ENCODE measurements at regions not wholly inside any gene's neighbourhood (a gene's known extent, or its start where the extent isn't known, plus 50 kb on each side); places are given as distances from the start of the nearest gene placed in this dataset.
"Not testable (repeated sequence)": the region's sequence is repeated elsewhere in the genome, so short reads cannot be mapped to it uniquely, and the experiment has no call there.

GRCh38 chr4:159926871-159927270 is 824.0 kb downstream of the RAPGEF2 start:
- no peak overlapping the region for H3K23ac ChIP-seq (ENCODE audit: low read length)
- H3K36me3 ChIP-seq (ENCODE audit: control insufficient read depth in 1 of 2, insufficient read depth in 2 of 2, low read length in 2 of 2) = no peaks in the 10 kb centered on the region
- DNase-seq = no peak
- no peak overlapping the region for H3K9ac ChIP-seq (ENCODE audit: low read length)
- H3K27ac ChIP-seq (ENCODE audit: low read depth, low read length) = no peak overlapping the region
- no peaks in the 10 kb centered on the region for H3K79me2 ChIP-seq (ENCODE audit: control insufficient read depth, insufficient read depth, low read length, poor library complexity)
- no peak overlapping the region for H2AK5ac ChIP-seq (ENCODE audit: low read length)
- no peak overlapping the region for H3K4me3 ChIP-seq (ENCODE audit: low read depth, low read length)
- no peaks in the 10 kb centered on the region for H3K27me3 ChIP-seq (ENCODE audit: insufficient read depth, low read length)
- H3K18ac ChIP-seq (ENCODE audit: low read length) = no peak overlapping the region
- H3K79me1 ChIP-seq (ENCODE audit: low read length) = no peaks in the 10 kb centered on the region
- no peak overlapping the region for H4K91ac ChIP-seq (ENCODE audit: low read depth, low read length)
- no peak overlapping the region for H3K4me2 ChIP-seq (ENCODE audit: low read length)
- peaks cover 3% of the 10 kb centered on the region for H3K9me3 ChIP-seq (ENCODE audit: insufficient read depth, low read depth, low read length)
- no peak overlapping the region for H3K14ac ChIP-seq (ENCODE audit: low read length)
- H2AFZ ChIP-seq (ENCODE audit: insufficient read depth, low read length, poor library complexity) = no peak overlapping the region
- no peak overlapping the region for H2BK12ac ChIP-seq (ENCODE audit: low read length)
- no peak overlapping the region for H4K8ac ChIP-seq (ENCODE audit: low read depth, low read length)
- H2BK120ac ChIP-seq (ENCODE audit: insufficient read depth, low read length, poor library complexity) = no peak overlapping the region
- H3K4ac ChIP-seq (ENCODE audit: low read depth, low read length) = no peak overlapping the region
- H2BK5ac ChIP-seq (ENCODE audit: low read depth, low read length, poor library complexity) = no peak overlapping the region
- no peaks in the 10 kb centered on the region for H3K4me1 ChIP-seq (ENCODE audit: control insufficient read depth in 1 of 2, insufficient read depth in 2 of 2, low read length in 2 of 2)
- WGBS (ENCODE audit: extremely low coverage, insufficient coverage, insufficient read length) = no CpG with 5 or more reads among the region's 1 CpG
- H4K12ac ChIP-seq (ENCODE audit: low read depth, low read length) = no peak overlapping the region

GRCh38 chr4:159927781-159928180 is 824.9 kb downstream of the RAPGEF2 start:
- no peak overlapping the region for H2AFZ ChIP-seq (ENCODE audit: insufficient read depth, low read length, poor library complexity)
- H3K18ac ChIP-seq (ENCODE audit: low read length) = no peak overlapping the region
- no peak overlapping the region for H3K14ac ChIP-seq (ENCODE audit: low read length)
- H2AK5ac ChIP-seq (ENCODE audit: low read length) = no peak overlapping the region
- no peaks in the 10 kb centered on the region for H3K79me2 ChIP-seq (ENCODE audit: control insufficient read depth, insufficient read depth, low read length, poor library complexity)
- no peak overlapping the region for H3K4ac ChIP-seq (ENCODE audit: low read depth, low read length)
- no peak for DNase-seq
- H4K91ac ChIP-seq (ENCODE audit: low read depth, low read length) = no peak overlapping the region
- no peaks in the 10 kb centered on the region for H3K4me1 ChIP-seq (ENCODE audit: control insufficient read depth in 1 of 2, insufficient read depth in 2 of 2, low read length in 2 of 2)
- H3K27ac ChIP-seq (ENCODE audit: low read depth, low read length) = no peak overlapping the region
- H3K36me3 ChIP-seq (ENCODE audit: control insufficient read depth in 1 of 2, insufficient read depth in 2 of 2, low read length in 2 of 2) = no peaks in the 10 kb centered on the region
- H3K9me3 ChIP-seq (ENCODE audit: insufficient read depth, low read depth, low read length) = peaks cover 3% of the 10 kb centered on the region
- H3K4me2 ChIP-seq (ENCODE audit: low read length) = no peak overlapping the region
- H3K79me1 ChIP-seq (ENCODE audit: low read length) = no peaks in the 10 kb centered on the region
- WGBS (ENCODE audit: extremely low coverage, insufficient coverage, insufficient read length) = no CpG with 5 or more reads among the region's 6 CpGs
- H3K4me3 ChIP-seq (ENCODE audit: low read depth, low read length) = no peak overlapping the region
- no peak overlapping the region for H3K23ac ChIP-seq (ENCODE audit: low read length)
- no peak overlapping the region for H4K8ac ChIP-seq (ENCODE audit: low read depth, low read length)
- H4K12ac ChIP-seq (ENCODE audit: low read depth, low read length) = no peak overlapping the region
- no peak overlapping the region for H3K9ac ChIP-seq (ENCODE audit: low read length)
- no peaks in the 10 kb centered on the region for H3K27me3 ChIP-seq (ENCODE audit: insufficient read depth, low read length)
- no peak overlapping the region for H2BK12ac ChIP-seq (ENCODE audit: low read length)
- no peak overlapping the region for H2BK120ac ChIP-seq (ENCODE audit: insufficient read depth, low read length, poor library complexity)
- no peak overlapping the region for H2BK5ac ChIP-seq (ENCODE audit: low read depth, low read length, poor library complexity)

- not testable (repeated sequence) for H3K18ac ChIP-seq (ENCODE audit: low read length); DNase-seq; H2AK5ac ChIP-seq (ENCODE audit: low read length); H3K14ac ChIP-seq (ENCODE audit: low read length); H3K27me3 ChIP-seq (ENCODE audit: insufficient read depth, low read length); H2AFZ ChIP-seq (ENCODE audit: insufficient read depth, low read length, poor library complexity); H4K91ac ChIP-seq (ENCODE audit: low read depth, low read length); H3K9ac ChIP-seq (ENCODE audit: low read length); H3K36me3 ChIP-seq (ENCODE audit: control insufficient read depth in 1 of 2, insufficient read depth in 2 of 2, low read length in 2 of 2); H3K9me3 ChIP-seq (ENCODE audit: insufficient read depth, low read depth, low read length); H4K12ac ChIP-seq (ENCODE audit: low read depth, low read length); H2BK12ac ChIP-seq (ENCODE audit: low read length); H3K79me1 ChIP-seq (ENCODE audit: low read length); H2BK5ac ChIP-seq (ENCODE audit: low read depth, low read length, poor library complexity); H3K27ac ChIP-seq (ENCODE audit: low read depth, low read length); H3K79me2 ChIP-seq (ENCODE audit: control insufficient read depth, insufficient read depth, low read length, poor library complexity); H3K4ac ChIP-seq (ENCODE audit: low read depth, low read length); H3K4me2 ChIP-seq (ENCODE audit: low read length); H2BK120ac ChIP-seq (ENCODE audit: insufficient read depth, low read length, poor library complexity); H3K4me1 ChIP-seq (ENCODE audit: control insufficient read depth in 1 of 2, insufficient read depth in 2 of 2, low read length in 2 of 2); H3K4me3 ChIP-seq (ENCODE audit: low read depth, low read length); H3K23ac ChIP-seq (ENCODE audit: low read length); H4K8ac ChIP-seq (ENCODE audit: low read depth, low read length)
- WGBS (ENCODE audit: extremely low coverage, insufficient coverage, insufficient read length) = no CpG with 5 or more reads among the region's 8 CpGs
Observed at GRCh38 chr4:159934602-159935001, 831.7 kb downstream of the RAPGEF2 start.

- H2AFZ ChIP-seq (ENCODE audit: insufficient read depth, low read length, poor library complexity) = no peak overlapping the region
- H3K23ac ChIP-seq (ENCODE audit: low read length) = no peak overlapping the region
- H3K9ac ChIP-seq (ENCODE audit: low read length) = no peak overlapping the region
Observed at GRCh38 chr4:159937595-159937994, 834.7 kb downstream of the RAPGEF2 start.

More at GRCh38 chr4:159937595-159937994, 834.7 kb downstream of the RAPGEF2 start:
- Histone ChIP-seq H3K4me1 (ENCODE audit: control insufficient read depth in 1 of 2, insufficient read depth in 2 of 2, low read length in 2 of 2) (no peaks in the 10 kb centered on the region), H2AK5ac (ENCODE audit: low read length) (no peak overlapping the region), H4K8ac (ENCODE audit: low read depth, low read length) (no peak overlapping the region), H3K27me3 (ENCODE audit: insufficient read depth, low read length) (no peaks in the 10 kb centered on the region), H3K9me3 (ENCODE audit: insufficient read depth, low read depth, low read length) (peaks cover 1% of the 10 kb centered on the region), H4K12ac (ENCODE audit: low read depth, low read length) (no peak overlapping the region), H3K18ac (ENCODE audit: low read length) (no peak overlapping the region), H2BK5ac (ENCODE audit: low read depth, low read length, poor library complexity) (no peak overlapping the region), H3K4me2 (ENCODE audit: low read length) (no peak overlapping the region), H3K4ac (ENCODE audit: low read depth, low read length) (no peak overlapping the region), H2BK12ac (ENCODE audit: low read length) (no peak overlapping the region), H3K79me1 (ENCODE audit: low read length) (no peaks in the 10 kb centered on the region), H3K4me3 (ENCODE audit: low read depth, low read length) (no peak overlapping the region), H2BK120ac (ENCODE audit: insufficient read depth, low read length, poor library complexity) (no peak overlapping the region), H3K79me2 (ENCODE audit: control insufficient read depth, insufficient read depth, low read length, poor library complexity) (no peaks in the 10 kb centered on the region), H4K91ac (ENCODE audit: low read depth, low read length) (no peak overlapping the region), H3K27ac (ENCODE audit: low read depth, low read length) (no peak overlapping the region), H3K36me3 (ENCODE audit: control insufficient read depth in 1 of 2, insufficient read depth in 2 of 2, low read length in 2 of 2) (no peaks in the 10 kb centered on the region), H3K14ac (ENCODE audit: low read length) (no peak overlapping the region)
- whole genome bisulfite sequencing (ENCODE audit: extremely low coverage, insufficient coverage, insufficient read length) = no CpG with 5 or more reads among the region's 3 CpGs
- DNase-seq = no peak
